ENCODE measurements at regions not wholly inside any gene's neighbourhood (a gene's known extent, or its start where the extent isn't known, plus 50 kb on each side); places are given as distances from the start of the nearest gene placed in this dataset.

DNA sequence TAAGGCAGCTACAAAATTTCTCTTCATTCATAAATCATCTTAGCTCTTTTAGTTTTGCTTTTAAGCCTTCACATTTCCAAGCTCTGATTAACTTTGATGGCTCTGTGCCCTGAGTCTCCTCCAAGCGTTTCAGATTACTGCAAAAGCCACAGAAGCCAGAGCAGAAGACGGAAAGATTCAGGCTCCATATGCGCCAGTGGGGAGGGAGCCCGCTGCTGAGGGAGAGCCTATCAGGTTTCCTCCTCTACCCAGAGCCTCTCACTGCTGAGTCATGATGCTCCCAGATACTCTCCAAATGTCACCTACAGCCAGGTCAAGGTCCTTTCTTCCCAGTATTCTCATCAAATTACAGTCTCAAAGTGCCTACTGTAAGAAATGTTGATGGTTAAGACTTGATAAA is 193.6 kb downstream of the RAP2A start:
- no peak overlapping the region for H3K4me3 ChIP-seq (ENCODE audit: control insufficient read depth in 1 of 7, extremely low read depth in 1 of 7, insufficient read depth in 4 of 7, low read depth in 2 of 7, low read length in 6 of 7)
- DNase-seq, result no peak
- H3K36me3 ChIP-seq (ENCODE audit: control insufficient read depth in 4 of 4, insufficient read depth in 4 of 4, low read length in 3 of 4), result no peaks in the 10 kb centered on the region
- H3K4me1 ChIP-seq (ENCODE audit: control extremely low read depth in 1 of 4, control insufficient read depth in 4 of 4, insufficient read depth in 4 of 4, low read length in 3 of 4), result no peaks in the 10 kb centered on the region
- peaks cover 0 to 6% (median 3%) of the 10 kb centered on the region in 5 experiments for H3K9me3 ChIP-seq (ENCODE audit: control extremely low read depth in 1 of 5, control insufficient read depth in 4 of 5, insufficient read depth in 2 of 5, low read depth in 1 of 5, low read length in 4 of 5)
- POLR2A ChIA-PET, result no interaction called here
- H3K27ac ChIP-seq (ENCODE audit: insufficient read depth in 1 of 2, low read depth in 1 of 2, low read length in 2 of 2, poor library complexity in 1 of 2, severe bottlenecking in 2 of 2), result no peak overlapping the region
- 77% methylated on average over 3 of the region's 4 CpGs for WGBS (ENCODE audit: insufficient coverage)
- CTCF ChIA-PET, result no interaction called here
- peaks cover 0 to 4% (median 0%) of the 10 kb centered on the region in 5 experiments for H3K27me3 ChIP-seq (replicated peaks in 2 of 5; ENCODE audit: control insufficient read depth in 4 of 5, insufficient read depth in 5 of 5, low read length in 4 of 5)

DNA sequence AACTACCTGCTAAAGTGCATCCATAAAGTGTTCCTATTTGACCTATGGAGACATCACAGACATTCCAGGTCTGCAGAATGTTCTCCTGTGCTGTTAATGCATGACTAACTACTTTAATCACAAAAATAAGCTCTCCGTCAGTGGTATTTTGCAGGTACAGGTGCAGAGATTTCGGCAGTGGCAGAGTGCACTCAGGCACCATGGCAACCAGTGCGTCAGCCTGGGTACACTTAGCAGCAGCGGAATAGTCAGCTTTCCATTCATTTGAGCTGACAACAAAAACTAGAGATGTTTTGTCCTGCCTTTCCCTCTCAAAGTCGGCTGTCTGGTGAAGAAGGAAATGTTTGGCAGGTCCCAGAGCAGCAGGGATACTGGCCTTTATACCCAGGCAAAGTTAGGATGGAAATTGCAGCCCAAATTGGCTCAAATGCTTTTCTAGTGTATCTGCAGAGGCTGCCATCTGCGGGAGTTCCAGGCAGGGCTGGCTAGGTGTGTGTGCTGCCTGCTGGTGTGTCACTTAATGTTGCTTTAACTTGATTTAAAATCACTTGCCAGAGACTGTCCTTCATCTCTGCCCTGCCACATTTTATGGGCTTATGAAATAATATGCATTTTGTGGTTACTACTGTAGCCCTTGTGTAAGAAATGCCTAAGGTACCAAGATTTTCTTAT is 195.8 kb downstream of the RAP2A start:
- Histone ChIP-seq H3K36me3 (ENCODE audit: control insufficient read depth in 4 of 4, insufficient read depth in 4 of 4, low read length in 3 of 4) (no peaks in the 10 kb centered on the region), H3K4me3 (ENCODE audit: control insufficient read depth in 1 of 7, extremely low read depth in 1 of 7, insufficient read depth in 4 of 7, low read depth in 2 of 7, low read length in 6 of 7) (no peak overlapping the region), H3K9me3 (ENCODE audit: control extremely low read depth in 1 of 5, control insufficient read depth in 4 of 5, insufficient read depth in 2 of 5, low read depth in 1 of 5, low read length in 4 of 5) (peaks cover 0 to 6% (median 3%) of the 10 kb centered on the region in 5 experiments), H3K4me1 (ENCODE audit: control extremely low read depth in 1 of 4, control insufficient read depth in 4 of 4, insufficient read depth in 4 of 4, low read length in 3 of 4) (no peaks in the 10 kb centered on the region), H3K27ac (ENCODE audit: insufficient read depth in 1 of 2, low read depth in 1 of 2, low read length in 2 of 2, poor library complexity in 1 of 2, severe bottlenecking in 2 of 2) (no peak overlapping the region), H3K27me3 (replicated peaks in 2 of 5; ENCODE audit: control insufficient read depth in 4 of 5, insufficient read depth in 5 of 5, low read length in 4 of 5) (peaks cover 0 to 4% (median 0%) of the 10 kb centered on the region in 5 experiments)
- CTCF ChIA-PET, result no interaction called here
- 86% methylated on average over 6 of the region's 6 CpGs for WGBS (ENCODE audit: insufficient coverage)
- no peak for DNase-seq
- POLR2A ChIA-PET, result no interaction called here

DNA sequence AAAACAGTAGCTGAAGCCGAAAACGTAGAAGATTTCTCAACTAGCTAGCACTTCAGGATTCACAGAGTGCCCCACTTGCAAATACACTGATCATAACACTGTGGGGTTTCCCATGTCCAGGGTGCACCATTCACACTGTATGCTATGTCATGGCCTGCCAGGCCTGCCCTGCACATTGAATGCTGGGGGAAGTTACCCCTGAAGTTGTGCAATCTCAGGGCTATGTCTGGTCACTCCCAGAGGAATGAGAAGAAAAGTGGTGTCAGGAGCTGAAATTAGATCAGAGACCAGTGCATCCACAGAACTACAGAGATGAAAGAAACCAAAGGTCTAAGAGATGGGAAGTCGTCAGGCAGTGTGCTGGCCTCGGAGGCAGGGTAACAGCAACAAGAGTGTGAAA is 196.8 kb downstream of the RAP2A start:
- no peak overlapping the region for H3K27ac ChIP-seq (ENCODE audit: insufficient read depth in 1 of 2, low read depth in 1 of 2, low read length in 2 of 2, poor library complexity in 1 of 2, severe bottlenecking in 2 of 2)
- H3K9me3 ChIP-seq (ENCODE audit: control extremely low read depth in 1 of 5, control insufficient read depth in 4 of 5, insufficient read depth in 2 of 5, low read depth in 1 of 5, low read length in 4 of 5), result peaks cover 0 to 6% (median 3%) of the 10 kb centered on the region in 5 experiments
- 100% methylated on average over 2 of the region's 4 CpGs for WGBS (ENCODE audit: insufficient coverage)
- H3K4me1 ChIP-seq (ENCODE audit: control extremely low read depth in 1 of 4, control insufficient read depth in 4 of 4, insufficient read depth in 4 of 4, low read length in 3 of 4), result no peaks in the 10 kb centered on the region
- no peak for DNase-seq
- CTCF ChIA-PET, result no interaction called here
- POLR2A ChIA-PET, result no interaction called here
- no peaks in the 10 kb centered on the region for H3K36me3 ChIP-seq (ENCODE audit: control insufficient read depth in 4 of 4, insufficient read depth in 4 of 4, low read length in 3 of 4)
- H3K4me3 ChIP-seq (ENCODE audit: control insufficient read depth in 1 of 7, extremely low read depth in 1 of 7, insufficient read depth in 4 of 7, low read depth in 2 of 7, low read length in 6 of 7), result no peak overlapping the region
- peaks cover 0 to 1% (median 0%) of the 10 kb centered on the region in 5 experiments for H3K27me3 ChIP-seq (replicated peaks in 2 of 5; ENCODE audit: control insufficient read depth in 4 of 5, insufficient read depth in 5 of 5, low read length in 4 of 5)

GRCh38 chr13:97631158-97631557 is 197.2 kb downstream of the RAP2A start:
- Histone ChIP-seq H3K27ac (ENCODE audit: insufficient read depth in 1 of 2, low read depth in 1 of 2, low read length in 2 of 2, poor library complexity in 1 of 2, severe bottlenecking in 2 of 2) (no peak overlapping the region), H3K36me3 (ENCODE audit: control insufficient read depth in 4 of 4, insufficient read depth in 4 of 4, low read length in 3 of 4) (no peaks in the 10 kb centered on the region), H3K27me3 (replicated peaks in 2 of 5; ENCODE audit: control insufficient read depth in 4 of 5, insufficient read depth in 5 of 5, low read length in 4 of 5) (peaks cover 0 to 1% (median 0%) of the 10 kb centered on the region in 5 experiments), H3K4me3 (ENCODE audit: control insufficient read depth in 1 of 7, extremely low read depth in 1 of 7, insufficient read depth in 4 of 7, low read depth in 2 of 7, low read length in 6 of 7) (no peak overlapping the region), H3K9me3 (ENCODE audit: control extremely low read depth in 1 of 5, control insufficient read depth in 4 of 5, insufficient read depth in 2 of 5, low read depth in 1 of 5, low read length in 4 of 5) (peaks cover 0 to 6% (median 3%) of the 10 kb centered on the region in 5 experiments), H3K4me1 (ENCODE audit: control extremely low read depth in 1 of 4, control insufficient read depth in 4 of 4, insufficient read depth in 4 of 4, low read length in 3 of 4) (no peaks in the 10 kb centered on the region)
- WGBS (ENCODE audit: insufficient coverage), result 65% methylated on average over 3 of the region's 3 CpGs
- ChIA-PET CTCF (no interaction called here), POLR2A (no interaction called here)
- no peak for DNase-seq

DNA sequence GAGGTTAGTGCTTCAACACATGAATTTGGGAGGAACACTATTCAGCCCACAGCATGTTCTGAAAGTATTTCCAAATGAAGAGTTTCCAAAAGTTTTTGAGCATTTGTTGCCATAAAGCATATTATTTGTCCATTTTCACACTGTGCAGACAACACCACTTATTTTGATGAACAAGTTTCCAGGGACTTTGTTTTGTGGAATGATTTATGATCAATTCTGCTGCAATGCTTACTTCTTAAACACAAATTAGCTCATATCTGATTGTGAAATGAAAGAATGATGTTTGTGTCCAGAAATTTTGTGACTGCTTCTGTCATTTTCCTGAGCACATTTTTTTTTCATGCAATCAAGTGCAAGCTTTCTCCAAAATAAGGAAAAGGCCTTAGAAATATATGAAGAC is 205.3 kb downstream of the RAP2A start:
- CTCF ChIA-PET, result no interaction called here
- POLR2A ChIA-PET, result no interaction called here

GRCh38 chr13:97640268-97640667 is 206.3 kb downstream of the RAP2A start:
- no peak overlapping the region for H3K27ac ChIP-seq (ENCODE audit: insufficient read depth in 1 of 2, low read depth in 1 of 2, low read length in 2 of 2, poor library complexity in 1 of 2, severe bottlenecking in 2 of 2)
- ChIA-PET CTCF (interaction anchor here (0.8 kb wide), 1 partner anchor 10 kb away, joined by 3 read pairs; no protein-coding TSS in a partner anchor), POLR2A (interaction anchor here (0.7 kb wide), 1 partner anchor 14 kb away, joined by 8 read pairs; no protein-coding TSS in a partner anchor)
- H3K4me3 ChIP-seq (ENCODE audit: control insufficient read depth in 1 of 7, extremely low read depth in 1 of 7, insufficient read depth in 4 of 7, low read depth in 2 of 7, low read length in 6 of 7), result no peak overlapping the region
- H3K4me1 ChIP-seq (ENCODE audit: control extremely low read depth in 1 of 4, control insufficient read depth in 4 of 4, insufficient read depth in 4 of 4, low read length in 3 of 4), result no peaks in the 10 kb centered on the region
- no peaks in the 10 kb centered on the region for H3K9me3 ChIP-seq (ENCODE audit: control extremely low read depth in 1 of 5, control insufficient read depth in 4 of 5, insufficient read depth in 2 of 5, low read depth in 1 of 5, low read length in 4 of 5)
- DNase-seq, result no peak
- no peaks in the 10 kb centered on the region for H3K36me3 ChIP-seq (ENCODE audit: control insufficient read depth in 4 of 4, insufficient read depth in 4 of 4, low read length in 3 of 4)
- no peaks in the 10 kb centered on the region for H3K27me3 ChIP-seq (replicated peaks in 2 of 5; ENCODE audit: control insufficient read depth in 4 of 5, insufficient read depth in 5 of 5, low read length in 4 of 5)
- WGBS (ENCODE audit: insufficient coverage), result 83% methylated on average over 2 of the region's 2 CpGs

More for the DNA sequence above, 205.3 kb downstream of the RAP2A start:
- H3K27me3 ChIP-seq (replicated peaks in 2 of 5; ENCODE audit: control insufficient read depth in 4 of 5, insufficient read depth in 5 of 5, low read length in 4 of 5), result no peaks in the 10 kb centered on the region
- H3K4me3 ChIP-seq (ENCODE audit: control insufficient read depth in 1 of 7, extremely low read depth in 1 of 7, insufficient read depth in 4 of 7, low read depth in 2 of 7, low read length in 6 of 7), result no peak overlapping the region
- H3K9me3 ChIP-seq (ENCODE audit: control extremely low read depth in 1 of 5, control insufficient read depth in 4 of 5, insufficient read depth in 2 of 5, low read depth in 1 of 5, low read length in 4 of 5), result no peaks in the 10 kb centered on the region
- DNase-seq, result no peak
- H3K27ac ChIP-seq (ENCODE audit: insufficient read depth in 1 of 2, low read depth in 1 of 2, low read length in 2 of 2, poor library complexity in 1 of 2, severe bottlenecking in 2 of 2), result no peak overlapping the region
- no peaks in the 10 kb centered on the region for H3K4me1 ChIP-seq (ENCODE audit: control extremely low read depth in 1 of 4, control insufficient read depth in 4 of 4, insufficient read depth in 4 of 4, low read length in 3 of 4)
- H3K36me3 ChIP-seq (ENCODE audit: control insufficient read depth in 4 of 4, insufficient read depth in 4 of 4, low read length in 3 of 4), result no peaks in the 10 kb centered on the region

- POLR2A ChIA-PET, result no interaction called here
- no peak overlapping the region for H3K4me3 ChIP-seq (ENCODE audit: control insufficient read depth in 1 of 7, extremely low read depth in 1 of 7, insufficient read depth in 4 of 7, low read depth in 2 of 7, low read length in 6 of 7)
- no peak for DNase-seq
- CTCF ChIA-PET, result no interaction called here
- no peaks in the 10 kb centered on the region for H3K27me3 ChIP-seq (replicated peaks in 2 of 5; ENCODE audit: control insufficient read depth in 4 of 5, insufficient read depth in 5 of 5, low read length in 4 of 5)
- WGBS (ENCODE audit: insufficient coverage), result 90% methylated on average over 10 of the region's 14 CpGs
- no peaks in the 10 kb centered on the region for H3K36me3 ChIP-seq (ENCODE audit: control insufficient read depth in 4 of 4, insufficient read depth in 4 of 4, low read length in 3 of 4)
- no peak overlapping the region for H3K27ac ChIP-seq (ENCODE audit: insufficient read depth in 1 of 2, low read depth in 1 of 2, low read length in 2 of 2, poor library complexity in 1 of 2, severe bottlenecking in 2 of 2)
- no peaks in the 10 kb centered on the region for H3K4me1 ChIP-seq (ENCODE audit: control extremely low read depth in 1 of 4, control insufficient read depth in 4 of 4, insufficient read depth in 4 of 4, low read length in 3 of 4)
- no peaks in the 10 kb centered on the region for H3K9me3 ChIP-seq (ENCODE audit: control extremely low read depth in 1 of 5, control insufficient read depth in 4 of 5, insufficient read depth in 2 of 5, low read depth in 1 of 5, low read length in 4 of 5)
Measured at GRCh38 chr13:97648171-97648880, 214.4 kb downstream of the RAP2A start.

Data from common myeloid progenitor, CD34-positive (primary cell).